ACHN (cell line): ENCODE measurements at regions not wholly inside any gene's neighbourhood (a gene's known extent, or its start where the extent isn't known, plus 50 kb on each side); places are given as distances from the start of the nearest gene placed in this dataset.

Experiments used
- DNase-seq: peaks from one replicate; pipeline ENCODE4 v3.0.0-alpha.2; 2015
- in situ Hi-C: cut with HindIII; loops from 2 replicates; pipeline ENCODE4 v1.10.0; 2017; ENCODE audit warnings: low sequenced_read_pairs, low pct_ligation_motif_present, low pct_unique_long_range_greater_than_20kb

DNA sequence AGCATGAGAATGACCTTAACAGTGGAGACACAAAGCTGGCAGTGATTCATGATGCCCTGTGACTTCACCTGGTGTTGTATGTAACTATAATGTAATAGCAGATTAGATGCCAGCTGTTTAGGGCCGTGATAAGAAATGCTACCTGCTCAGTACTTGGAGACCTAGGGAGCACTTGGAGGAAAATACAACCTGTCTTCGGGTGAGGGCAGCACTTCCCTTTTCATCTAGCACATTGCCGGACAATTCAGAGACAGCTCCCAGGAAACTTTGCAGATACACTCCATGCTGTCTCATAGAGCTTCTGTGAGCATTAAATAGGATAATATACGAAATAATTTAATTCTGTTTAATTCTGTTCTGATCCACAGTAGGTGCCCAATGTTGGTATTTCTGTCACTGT lies 668.5 kb downstream of the TSN start:
- in situ Hi-C loops = no loop called here
- DNase-seq = no peak

DNA sequence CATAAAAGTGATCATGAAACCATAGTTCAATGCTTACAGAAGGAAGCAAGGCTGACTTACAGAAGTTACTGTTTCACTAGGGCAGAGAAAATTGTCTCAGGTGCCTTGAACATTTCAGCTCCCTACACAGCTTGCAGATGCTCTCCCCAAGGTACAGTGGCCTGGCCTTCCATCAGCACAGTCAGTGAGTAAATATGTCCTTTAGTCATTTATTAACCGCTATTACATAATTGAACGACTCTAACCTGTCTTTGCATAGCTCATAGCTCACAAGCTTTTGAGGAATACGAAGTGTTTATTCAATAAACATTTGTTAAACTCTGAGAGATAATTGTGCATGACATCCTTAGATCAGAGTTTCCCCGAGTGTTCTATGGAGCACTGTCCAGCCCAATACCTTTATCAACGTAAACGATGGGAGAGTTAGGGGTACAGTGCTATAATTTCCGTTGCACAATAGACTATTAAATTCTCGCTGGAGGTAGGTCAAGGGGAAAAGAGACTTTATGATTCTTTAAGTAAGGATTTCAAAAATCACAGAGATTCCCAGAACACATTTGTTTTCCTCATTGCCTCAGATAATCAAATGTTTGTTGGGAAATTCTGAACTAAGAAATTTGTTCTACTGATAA lies 677.8 kb downstream of the TSN start:
- in situ Hi-C loops = no loop called here
- DNase-seq = peak; percentile 45

DNA sequence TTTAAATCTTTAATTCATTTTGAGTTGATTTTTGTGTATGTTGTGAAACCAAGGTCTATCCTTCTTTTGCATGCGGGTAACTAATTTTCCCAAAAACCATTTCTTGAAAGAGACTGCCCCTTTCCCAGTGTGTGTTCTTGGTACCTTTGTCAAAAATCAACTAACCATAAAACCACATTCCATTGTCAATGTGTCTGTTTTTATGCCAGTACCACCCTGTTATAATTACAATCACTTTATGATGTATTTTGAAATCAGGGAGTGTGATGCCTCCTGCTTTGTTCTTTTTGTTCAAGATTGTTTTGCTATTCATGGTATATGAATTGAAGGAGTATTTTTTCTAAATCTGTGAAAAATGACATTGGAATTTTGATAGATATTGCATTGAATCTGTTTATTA lies 689.6 kb downstream of the TSN start:
- in situ Hi-C loops = no loop called here
- DNase-seq = no peak

DNA sequence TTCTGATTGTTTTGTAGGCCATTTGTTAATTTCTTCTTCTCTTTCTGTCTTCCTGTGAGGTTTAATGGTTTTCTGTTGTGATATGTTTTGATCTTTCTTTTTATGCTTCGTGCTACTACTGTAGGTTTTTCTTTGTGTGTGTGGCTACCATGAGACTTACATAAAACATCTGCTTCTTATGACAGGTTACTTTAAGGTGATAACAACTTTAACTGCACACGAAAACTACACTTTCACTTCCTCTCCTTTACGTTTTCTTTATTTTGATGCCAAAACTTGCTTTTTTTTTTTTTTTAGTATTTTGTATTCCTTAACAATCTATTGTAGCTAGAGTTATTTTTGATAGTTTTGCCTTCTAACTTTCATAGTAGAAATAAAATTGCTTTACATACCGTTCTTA lies 691.3 kb downstream of the TSN start:
- no peak for DNase-seq
- in situ Hi-C loops = no loop called here

DNA sequence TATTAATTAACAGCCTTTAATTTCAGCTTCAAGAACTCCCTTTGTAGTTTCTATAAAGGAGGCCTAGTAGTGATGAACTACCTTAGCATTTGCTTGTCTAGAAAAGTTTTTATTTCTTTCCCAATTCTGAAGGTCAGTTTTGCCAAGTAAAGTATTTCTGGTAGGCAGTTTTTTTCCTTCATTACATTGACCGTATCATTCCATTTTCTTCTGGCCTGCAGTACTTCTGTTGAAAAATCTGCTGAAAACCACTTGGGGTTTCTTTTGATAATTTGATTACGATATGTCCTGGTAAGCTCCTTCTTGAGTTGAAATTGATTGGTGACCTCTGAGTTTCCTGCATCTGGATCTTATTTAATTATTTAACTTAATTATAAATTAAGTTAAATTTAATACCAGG lies 691.8 kb downstream of the TSN start:
- in situ Hi-C loops = no loop called here
- no peak for DNase-seq

DNA sequence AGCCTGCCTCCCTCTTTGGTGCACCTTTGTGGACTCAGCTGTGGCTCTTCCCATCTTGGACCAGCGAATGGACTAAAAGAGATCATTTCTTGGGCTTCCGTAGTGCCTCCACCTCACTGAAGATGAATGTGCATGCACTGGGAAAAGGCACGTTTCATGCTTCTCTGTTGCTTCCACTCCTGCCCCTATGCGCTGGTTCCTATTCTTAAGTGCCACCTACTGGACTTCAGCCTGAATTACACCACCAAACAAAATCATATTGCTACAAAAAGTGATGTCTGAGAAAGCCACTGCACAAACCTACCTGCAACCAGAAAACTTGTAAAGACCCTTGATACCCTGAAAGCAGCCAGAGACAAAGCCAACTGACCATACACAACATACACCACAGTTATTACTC lies 695.6 kb downstream of the TSN start:
- DNase-seq = peak; percentile 38
- in situ Hi-C loops = no loop called here

DNA sequence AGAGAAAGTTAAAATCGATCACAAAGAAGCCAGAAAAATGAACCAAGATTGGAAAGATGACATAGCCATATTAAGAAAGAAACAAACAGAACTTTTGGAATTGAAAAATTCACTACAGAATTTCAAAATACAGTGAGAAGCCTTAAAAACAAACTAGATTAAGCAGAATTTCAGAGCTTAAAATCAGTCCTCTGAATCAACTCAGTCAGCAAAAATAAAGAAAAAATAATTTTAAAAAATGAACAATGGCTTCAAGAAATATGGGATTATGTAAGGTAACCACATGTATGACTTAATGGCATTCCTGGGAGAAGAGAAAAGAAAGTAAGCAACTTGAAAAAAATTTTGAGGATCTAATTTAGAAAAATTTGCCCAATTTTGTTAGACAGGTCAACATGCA lies 696.2 kb downstream of the TSN start:
- in situ Hi-C loops = no loop called here

DNA sequence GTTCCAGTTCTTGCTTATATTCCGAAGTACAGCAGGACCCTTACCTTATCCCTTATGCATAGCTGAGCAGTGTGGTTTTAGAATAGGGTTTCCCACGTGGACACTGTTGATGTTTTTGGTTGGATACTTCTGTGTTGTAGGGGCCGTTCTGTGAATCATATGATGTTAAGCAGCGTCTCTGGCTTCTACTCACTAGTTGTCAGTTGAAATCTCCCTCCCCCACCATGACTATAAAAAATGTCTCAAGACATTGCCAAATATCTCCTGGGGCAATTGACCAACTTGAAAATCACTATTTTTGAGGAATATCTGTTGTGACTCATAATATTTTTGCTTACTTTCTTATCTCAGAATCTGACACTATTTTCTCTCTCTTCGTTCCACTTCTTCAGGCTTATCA lies 713.7 kb downstream of the TSN start:
- DNase-seq = no peak
- in situ Hi-C loops = no loop called here

More for the DNA sequence above, 696.2 kb downstream of the TSN start:
- no peak for DNase-seq

DNA sequence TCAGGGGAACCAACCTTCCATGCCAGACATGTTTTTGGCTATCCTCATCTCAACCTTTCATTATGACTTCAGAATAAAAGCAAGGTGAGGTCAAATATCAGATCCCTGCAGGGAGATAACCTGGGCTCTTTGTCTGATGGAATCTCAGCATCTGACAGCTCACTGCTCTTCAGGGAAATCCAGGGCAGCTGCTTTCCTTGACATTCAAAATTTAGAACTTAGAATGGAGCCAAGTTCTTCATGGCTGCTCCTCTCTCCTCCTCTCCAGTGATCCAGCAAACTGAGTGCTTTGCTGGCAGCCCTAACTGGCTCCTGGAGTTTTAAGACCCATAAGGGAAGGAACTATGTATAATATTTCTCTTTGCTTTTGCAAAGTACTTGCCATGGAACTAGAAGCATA lies 716.3 kb downstream of the TSN start:
- in situ Hi-C loops = no loop called here
- no peak for DNase-seq

DNA sequence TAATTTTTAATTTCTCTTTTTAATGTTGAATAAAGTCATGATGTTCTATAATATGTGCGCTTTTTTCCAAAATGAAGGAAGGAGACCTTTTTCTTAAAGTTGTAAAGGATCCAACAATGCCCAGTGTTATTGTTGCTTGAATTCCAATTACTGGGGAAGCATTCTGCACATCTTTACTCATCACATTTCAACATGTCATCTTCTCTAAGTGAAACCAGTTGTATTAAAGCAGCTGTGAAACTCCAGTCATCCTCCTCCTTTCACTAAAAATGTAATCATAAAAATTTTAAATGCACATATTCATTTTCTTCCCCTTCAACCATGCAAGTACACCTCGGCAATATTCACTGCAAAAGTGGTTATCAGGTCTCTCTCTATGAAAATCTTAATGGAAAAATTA lies 722.7 kb downstream of the TSN start:
- in situ Hi-C loops = no loop called here
- DNase-seq = no peak

DNA sequence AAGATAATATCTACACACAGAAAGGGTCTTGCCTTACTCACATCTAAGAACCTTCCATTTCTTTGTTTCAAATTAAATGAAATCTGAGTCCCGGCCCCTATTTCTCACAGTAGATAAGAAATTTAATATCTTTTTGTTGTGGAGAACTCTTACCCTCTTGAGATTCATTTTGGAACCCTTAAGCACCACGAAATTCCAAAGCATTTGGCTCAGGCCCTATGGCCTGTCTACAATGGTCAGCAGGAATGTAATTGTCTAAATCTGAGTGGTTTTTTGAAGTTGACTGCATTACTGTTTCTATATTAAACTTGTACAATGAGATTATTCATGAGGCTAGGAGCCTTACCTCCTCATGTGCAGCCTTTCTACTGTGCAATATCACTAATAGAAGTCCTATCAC lies 723.3 kb downstream of the TSN start:
- DNase-seq = no peak
- in situ Hi-C loops = no loop called here

DNA sequence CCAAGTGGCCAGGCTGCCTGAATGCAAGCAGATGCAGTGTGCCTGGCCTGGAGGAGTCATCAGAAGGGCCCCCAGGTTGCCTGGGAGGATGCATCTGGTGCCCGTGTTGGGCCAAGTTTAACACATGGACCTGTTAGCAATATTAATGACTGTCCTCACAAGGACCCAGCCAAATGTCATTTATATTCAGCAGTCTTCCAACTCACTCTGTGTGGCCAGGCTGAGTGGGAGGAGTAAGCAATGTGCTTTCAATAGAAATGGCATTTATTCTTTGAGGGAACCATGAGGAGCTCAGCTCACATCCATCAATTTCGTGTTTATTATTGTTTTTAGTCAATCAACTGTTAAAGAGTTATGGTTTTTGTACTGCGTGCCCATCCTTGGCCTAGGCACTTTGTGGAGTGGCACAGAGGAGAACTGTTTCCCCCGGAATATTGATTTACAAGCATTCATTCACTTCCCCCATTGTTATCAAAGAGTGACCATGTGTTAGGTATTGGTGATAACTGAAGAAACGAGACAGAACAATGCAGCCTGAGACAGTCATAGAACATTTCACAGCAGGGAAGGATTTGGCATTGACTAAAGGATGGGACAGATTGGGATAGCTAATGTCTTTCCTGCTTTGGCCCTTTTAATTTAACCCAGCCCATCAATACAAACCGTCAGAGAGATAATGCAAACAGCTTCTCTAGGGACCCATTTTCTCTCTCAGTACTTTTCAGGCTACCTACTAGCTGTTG lies 725.2 kb downstream of the TSN start:
- in situ Hi-C loops = no loop called here
- DNase-seq = no peak

DNA sequence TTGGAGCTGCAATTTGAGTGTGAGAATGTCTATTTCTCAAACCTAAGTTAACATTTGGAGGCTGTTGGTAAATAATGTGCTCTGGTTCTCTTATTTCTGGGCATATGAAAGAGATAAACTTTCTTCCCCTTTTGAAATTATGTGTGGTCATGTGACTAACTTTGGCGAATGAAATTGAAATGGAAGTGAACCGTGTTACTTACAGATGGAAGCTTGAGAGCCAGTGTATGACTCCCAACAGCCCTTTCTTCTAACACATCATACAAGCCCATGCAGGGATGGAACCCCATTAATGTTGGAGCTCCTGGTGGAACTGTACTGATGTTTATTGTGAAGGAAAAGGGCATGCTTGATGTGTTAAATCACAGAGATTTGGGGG lies 725.8 kb downstream of the TSN start:
- DNase-seq = no peak
- in situ Hi-C loops = no loop called here

DNA sequence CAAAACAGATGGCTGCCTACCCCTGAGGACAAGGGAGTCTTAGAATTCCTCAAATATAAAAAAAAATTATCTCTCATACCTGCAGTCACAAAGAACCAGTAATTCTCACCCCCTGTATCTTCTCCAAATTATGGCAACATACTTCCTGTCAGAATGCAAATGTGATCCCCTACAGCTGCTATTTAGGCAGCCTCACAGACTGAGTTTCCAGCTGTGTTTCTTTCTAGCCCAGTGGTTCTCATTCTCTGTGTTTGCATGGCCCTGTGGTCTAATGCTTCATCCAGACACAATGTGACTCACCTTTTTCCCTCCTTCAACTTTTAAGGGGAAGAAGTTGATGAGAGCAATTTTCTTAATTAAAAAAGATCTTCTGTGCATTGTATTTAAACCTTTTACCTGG lies 726.3 kb downstream of the TSN start:
- in situ Hi-C loops = no loop called here
- DNase-seq = no peak

DNA sequence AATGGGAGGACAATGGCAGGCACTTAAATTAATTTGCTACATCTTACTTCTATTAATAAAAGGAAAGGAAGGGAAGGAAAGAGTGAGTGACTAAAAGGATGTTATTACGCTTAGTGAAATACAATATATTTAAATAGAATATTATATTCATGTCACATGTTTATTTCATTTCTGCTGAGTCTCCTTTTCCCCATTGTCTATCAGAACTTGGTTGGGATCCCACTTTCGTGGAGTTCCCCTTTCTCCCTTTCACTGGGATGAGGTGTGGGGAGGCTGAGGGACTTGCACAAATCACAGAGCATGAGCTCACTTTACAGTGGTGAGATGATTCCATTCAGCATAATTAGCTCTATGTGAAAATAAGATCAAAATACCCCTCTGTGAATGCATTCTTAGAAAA lies 730.6 kb downstream of the TSN start:
- in situ Hi-C loops = no loop called here
- no peak for DNase-seq

DNA sequence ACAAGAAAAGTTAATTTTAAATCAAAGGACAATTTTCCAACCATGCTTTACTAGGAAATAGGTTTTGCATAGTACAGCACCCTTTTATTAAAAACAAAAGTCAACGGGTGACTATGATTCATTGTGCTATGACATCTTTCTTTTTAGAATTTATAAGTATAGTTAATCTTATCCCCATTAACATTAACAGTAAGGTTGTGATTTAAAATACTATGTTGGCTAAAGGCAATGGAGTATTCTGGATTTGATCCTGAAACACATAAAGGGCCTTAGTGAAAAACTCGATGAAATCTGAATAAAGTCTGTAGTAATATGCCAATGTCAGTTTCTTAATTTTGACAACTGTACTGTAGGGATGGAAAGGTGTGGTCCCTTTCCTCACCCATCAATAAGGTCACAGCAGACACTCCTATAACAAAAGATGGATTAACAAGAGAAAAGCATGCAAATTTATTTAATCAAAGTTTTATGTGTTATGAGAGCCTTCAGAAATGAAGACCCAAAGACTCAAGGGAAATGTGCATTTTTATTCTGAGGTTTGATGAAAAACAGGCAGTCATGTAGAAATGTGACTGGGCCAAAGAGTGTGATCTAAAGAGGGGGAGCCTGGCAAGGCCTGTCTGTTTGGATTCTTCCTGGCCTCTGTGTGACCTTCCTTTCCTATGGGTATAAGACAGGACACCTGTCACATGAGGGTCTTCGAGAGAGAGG lies 731.4 kb downstream of the TSN start:
- DNase-seq = no peak
- in situ Hi-C loops = no loop called here

DNA sequence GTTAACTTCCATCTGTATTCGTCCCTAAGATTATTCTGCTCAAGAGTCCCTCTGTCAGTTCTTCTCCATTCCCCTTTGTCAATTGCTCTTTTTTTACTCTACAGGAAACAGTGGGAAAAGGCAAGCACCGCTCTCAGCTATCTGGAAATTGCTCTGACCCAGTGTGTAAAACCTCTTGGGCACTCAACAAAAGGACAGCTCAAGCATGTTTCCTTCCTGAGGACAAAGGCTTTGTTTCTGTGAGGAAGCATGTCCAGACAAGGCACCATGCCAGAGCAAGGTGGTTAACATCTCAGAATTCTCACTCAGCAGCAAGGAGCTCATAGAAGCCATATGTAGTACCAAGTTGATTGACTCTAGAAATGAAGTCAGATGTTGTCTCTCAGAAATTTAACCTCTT lies 735.6 kb downstream of the TSN start:
- DNase-seq = no peak
- in situ Hi-C loops = no loop called here

DNA sequence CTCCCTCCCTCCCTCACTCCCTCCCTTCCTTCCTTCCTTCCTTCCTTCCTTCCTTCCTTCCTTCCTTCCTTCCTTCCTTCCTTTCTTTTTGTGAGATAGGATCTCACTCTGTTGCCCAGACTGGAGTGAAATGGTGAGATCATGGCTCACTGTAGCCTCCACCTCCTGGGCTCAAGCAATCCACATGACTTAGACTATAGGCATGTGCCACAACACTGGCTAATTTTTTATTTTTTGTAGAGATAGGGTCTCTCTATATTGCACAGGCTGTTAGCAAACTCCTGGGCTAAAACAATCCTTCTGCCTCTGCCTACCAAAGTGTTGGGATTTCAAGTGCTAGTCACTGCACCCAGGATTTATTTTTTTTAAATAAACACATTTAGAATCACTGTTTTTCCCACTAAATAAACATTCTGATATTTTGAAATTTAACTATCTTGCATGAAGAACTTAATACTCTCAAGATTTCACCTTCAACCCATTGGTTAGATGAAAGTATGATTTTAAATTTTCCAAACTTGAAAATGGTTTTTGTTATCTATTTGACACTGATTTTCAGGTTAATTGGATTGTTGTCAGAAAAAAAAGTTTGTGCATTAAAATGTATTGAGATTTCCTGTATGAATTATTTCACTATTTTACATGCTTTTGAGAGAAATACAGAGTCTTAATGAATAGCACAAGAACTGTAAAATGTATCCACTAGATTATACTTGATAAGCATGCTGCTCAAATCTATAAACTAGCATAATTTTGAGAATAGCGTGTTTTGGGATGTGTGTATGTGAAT lies 745.1 kb downstream of the TSN start:
- in situ Hi-C loops = no loop called here
- no peak for DNase-seq

DNA sequence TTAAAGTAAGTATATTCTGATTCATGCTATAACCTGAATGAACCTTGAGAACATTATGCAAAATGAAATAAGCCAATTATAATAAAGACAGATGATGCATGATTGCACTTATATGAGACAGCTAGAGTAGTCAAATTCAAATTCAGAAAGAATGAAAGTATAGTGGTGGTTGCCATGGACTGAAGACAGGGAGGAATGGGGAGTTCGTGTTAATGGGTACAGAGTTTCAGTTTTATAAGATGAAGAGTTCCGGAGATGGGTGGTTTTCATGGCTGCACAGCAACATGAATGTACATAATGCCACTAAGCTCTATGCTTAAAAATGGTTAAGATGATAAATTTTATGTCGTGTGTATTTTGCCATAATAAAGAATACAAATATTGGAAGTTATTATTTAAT lies 751.2 kb downstream of the TSN start:
- no peak for DNase-seq
- in situ Hi-C loops = no loop called here
